OCI-LY7 (cell line): ENCODE measurements at regions not wholly inside any gene's neighbourhood (a gene's known extent, or its start where the extent isn't known, plus 50 kb on each side); places are given as distances from the start of the nearest gene placed in this dataset.

Source experiments
- BruUV-seq: library from RNA; stranded (reverse); fragments of 400-500 nt; replicated peaks from 2 replicates; lab custom pipeline; 2021; lab: Mats Ljungman, UMichigan
- CTCF ChIA-PET: fragments of 300-600 bp; sonication (Branson Sonifier 250); formaldehyde crosslinking; loops from one replicate; lab custom pipeline; 2022; ENCODE audit warnings: antibody characterized with exemption; ENCODE audit not compliant: unreplicated experiment; lab: Charles Lee
- POLR2A ChIA-PET: fragments of 300-600 bp; sonication (Branson Sonifier 250); formaldehyde crosslinking; loops from one replicate; lab custom pipeline; 2022; ENCODE audit warnings: antibody characterized with exemption; lab: Charles Lee
- DNase-seq: peaks from one replicate; pipeline ENCODE4 v3.0.0-alpha.2; 2015; ENCODE audit warnings: low spot score
- H2AFZ ChIP-seq: fragments of 200-600 bp; sonication (generic), shearing (Covaris generic); 2 replicates; pipeline ENCODE4 v1.6.1; 2014; ENCODE audit warnings: mild to moderate bottlenecking, antibody characterized with exemption, low read length, moderate library complexity
- H3K27ac ChIP-seq: fragments of 200-600 bp; sonication (generic); 2 replicates; pipeline ENCODE4 v1.5.1; 2014; ENCODE audit warnings: mixed run types, low read depth, mild to moderate bottlenecking, moderate library complexity, low read length, inconsistent platforms; ENCODE audit not compliant: poor library complexity, severe bottlenecking
- H3K36me3 ChIP-seq: fragments of 200-600 bp; sonication (generic); 2 replicates; pipeline ENCODE4 v1.6.1; 2014; ENCODE audit warnings: mild to moderate bottlenecking, antibody characterized with exemption, low read length, moderate library complexity, mixed read lengths; ENCODE audit not compliant: insufficient read depth
- H3K4me1 ChIP-seq: fragments of 200-600 bp; sonication (generic); 2 replicates; pipeline ENCODE4 v1.5.1; 2014; ENCODE audit warnings: mild to moderate bottlenecking, low read length; ENCODE audit not compliant: insufficient read depth, poor library complexity, severe bottlenecking
- H3K4me2 ChIP-seq: fragments of 200-600 bp; sonication (generic); 2 replicates; pipeline ENCODE4 v1.6.1; 2014; ENCODE audit warnings: mild to moderate bottlenecking, low read length
- H3K4me3 ChIP-seq: fragments of 200-600 bp; sonication (generic); 2 replicates; pipeline ENCODE4 v1.5.1; 2014; ENCODE audit warnings: mild to moderate bottlenecking, low read depth, low read length; ENCODE audit not compliant: poor library complexity, severe bottlenecking
- H3K79me2 ChIP-seq: fragments of 200-600 bp; sonication (generic); 2 replicates; pipeline ENCODE4 v1.6.1; 2016; ENCODE audit warnings: low read depth, mild to moderate bottlenecking, low read length, moderate library complexity, mixed read lengths; ENCODE audit not compliant: insufficient read depth
- H3K9me2 ChIP-seq: fragments of 200-600 bp; sonication (generic); 2 replicates; pipeline ENCODE4 v1.6.1; 2016; ENCODE audit warnings: mild to moderate bottlenecking, low read length, mixed read lengths; ENCODE audit not compliant: insufficient read depth
- H3K9me3 ChIP-seq: fragments of 200-600 bp; sonication (generic); 2 replicates; pipeline ENCODE4 v1.6.1; 2014; ENCODE audit warnings: mild to moderate bottlenecking, mixed run types, low read length, mixed read lengths
- H4K20me1 ChIP-seq: fragments of 200-600 bp; sonication (generic); 2 replicates; pipeline ENCODE4 v1.6.1; 2014; ENCODE audit warnings: mild to moderate bottlenecking, antibody characterized with exemption, low read length, moderate library complexity, mixed read lengths; ENCODE audit not compliant: insufficient read depth
- EZH2phosphoT487 ChIP-seq: fragments of 200-600 bp; sonication (generic); IDR thresholded peaks from 2 replicates; pipeline ENCODE4 v1.6.1; 2018; ENCODE audit warnings: low read depth, borderline replicate concordance, mild to moderate bottlenecking, mixed run types, antibody characterized with exemption, low read length, moderate library complexity, mixed read lengths
- intact Hi-C: fragments of 100-400 bp; cut with micrococcal nuclease; formaldehyde crosslinking; loops from one replicate; pipeline ENCODE4 v1.10.0; 2022; ENCODE audit not compliant: unreplicated experiment
- TF ChIP-seq, protein P1 (sequence below): fragments of 200-600 bp; sonication (generic); conservative IDR thresholded peaks from 2 replicates; pipeline ENCODE4 v1.5.1; 2014; ENCODE audit warnings: mild to moderate bottlenecking, antibody characterized with exemption, low read length, moderate library complexity, mixed read lengths

DNA sequence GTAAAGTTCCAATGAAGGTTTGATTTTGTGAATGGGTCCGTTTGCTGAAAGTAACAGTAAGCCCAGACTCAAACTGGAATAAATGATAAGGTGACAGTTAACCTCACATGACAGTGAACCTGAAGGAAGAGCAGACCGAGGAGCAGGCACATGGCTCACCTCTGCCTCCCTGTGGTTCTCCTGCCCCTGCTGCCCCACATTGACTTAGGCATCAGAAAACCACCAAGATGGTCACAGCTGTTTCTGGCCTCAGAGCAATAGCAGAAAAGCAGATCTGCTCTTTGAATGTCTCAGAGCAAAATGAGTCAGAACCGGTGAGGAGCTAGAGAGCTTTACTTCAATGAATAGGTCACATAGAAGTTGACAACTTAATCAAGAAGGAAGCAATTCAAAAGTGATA lies 487.6 kb downstream of the METTL4 start:
- intact Hi-C loops = no loop called here
- no peaks in the 10 kb centered on the region for H3K9me2 ChIP-seq
- ChIA-PET CTCF (no interaction called here), POLR2A (no interaction called here)
- no peaks in the 10 kb centered on the region for H3K9me3 ChIP-seq
- no peak for TF ChIP-seq EZH2phosphoT487
- TF ChIP-seq, protein P1, sequence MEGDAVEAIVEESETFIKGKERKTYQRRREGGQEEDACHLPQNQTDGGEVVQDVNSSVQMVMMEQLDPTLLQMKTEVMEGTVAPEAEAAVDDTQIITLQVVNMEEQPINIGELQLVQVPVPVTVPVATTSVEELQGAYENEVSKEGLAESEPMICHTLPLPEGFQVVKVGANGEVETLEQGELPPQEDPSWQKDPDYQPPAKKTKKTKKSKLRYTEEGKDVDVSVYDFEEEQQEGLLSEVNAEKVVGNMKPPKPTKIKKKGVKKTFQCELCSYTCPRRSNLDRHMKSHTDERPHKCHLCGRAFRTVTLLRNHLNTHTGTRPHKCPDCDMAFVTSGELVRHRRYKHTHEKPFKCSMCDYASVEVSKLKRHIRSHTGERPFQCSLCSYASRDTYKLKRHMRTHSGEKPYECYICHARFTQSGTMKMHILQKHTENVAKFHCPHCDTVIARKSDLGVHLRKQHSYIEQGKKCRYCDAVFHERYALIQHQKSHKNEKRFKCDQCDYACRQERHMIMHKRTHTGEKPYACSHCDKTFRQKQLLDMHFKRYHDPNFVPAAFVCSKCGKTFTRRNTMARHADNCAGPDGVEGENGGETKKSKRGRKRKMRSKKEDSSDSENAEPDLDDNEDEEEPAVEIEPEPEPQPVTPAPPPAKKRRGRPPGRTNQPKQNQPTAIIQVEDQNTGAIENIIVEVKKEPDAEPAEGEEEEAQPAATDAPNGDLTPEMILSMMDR = peak; percentile 64
- H3K4me1 ChIP-seq = no peaks in the 10 kb centered on the region
- H4K20me1 ChIP-seq = no peaks in the 10 kb centered on the region
- BruUV-seq = no TSS peak
- no peak overlapping the region for H3K27ac ChIP-seq
- no peak overlapping the region for H3K4me3 ChIP-seq
- H3K79me2 ChIP-seq = no peaks in the 10 kb centered on the region
- H3K4me2 ChIP-seq = no peak overlapping the region
- DNase-seq = peak; percentile 15
- no peaks in the 10 kb centered on the region for H3K36me3 ChIP-seq
- H2AFZ ChIP-seq = no peak overlapping the region

DNA sequence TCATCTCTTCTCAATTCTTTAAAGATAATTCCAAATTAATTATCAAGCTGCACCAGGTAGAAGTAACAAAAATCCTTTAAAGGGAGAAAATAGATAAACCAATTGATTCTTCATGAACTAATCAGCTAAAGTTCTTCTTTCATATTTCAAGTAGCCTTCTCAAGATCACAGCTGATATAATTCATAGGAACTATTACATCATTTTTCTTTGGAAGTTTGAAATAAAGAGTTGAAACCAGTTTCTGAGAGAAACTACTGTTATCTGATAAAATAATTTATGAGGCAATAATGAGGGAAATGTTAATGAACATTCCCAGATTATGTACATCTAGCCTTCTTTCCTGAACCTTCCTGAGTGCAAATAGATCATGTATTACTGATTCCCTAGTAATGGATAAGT lies 484.9 kb downstream of the METTL4 start:
- no peak for DNase-seq
- ChIA-PET POLR2A (no interaction called here), CTCF (no interaction called here)
- BruUV-seq = no TSS peak
- no peaks in the 10 kb centered on the region for H3K4me1 ChIP-seq
- no peaks in the 10 kb centered on the region for H3K9me2 ChIP-seq
- no peaks in the 10 kb centered on the region for H3K36me3 ChIP-seq
- no peaks in the 10 kb centered on the region for H4K20me1 ChIP-seq
- intact Hi-C loops = no loop called here
- no peak overlapping the region for H3K4me3 ChIP-seq
- H3K79me2 ChIP-seq = no peaks in the 10 kb centered on the region
- H3K9me3 ChIP-seq = no peaks in the 10 kb centered on the region
- H3K27ac ChIP-seq = no peak overlapping the region
- no peak overlapping the region for H2AFZ ChIP-seq
- no peak overlapping the region for H3K4me2 ChIP-seq
- TF ChIP-seq, protein P1 = no peak

DNA sequence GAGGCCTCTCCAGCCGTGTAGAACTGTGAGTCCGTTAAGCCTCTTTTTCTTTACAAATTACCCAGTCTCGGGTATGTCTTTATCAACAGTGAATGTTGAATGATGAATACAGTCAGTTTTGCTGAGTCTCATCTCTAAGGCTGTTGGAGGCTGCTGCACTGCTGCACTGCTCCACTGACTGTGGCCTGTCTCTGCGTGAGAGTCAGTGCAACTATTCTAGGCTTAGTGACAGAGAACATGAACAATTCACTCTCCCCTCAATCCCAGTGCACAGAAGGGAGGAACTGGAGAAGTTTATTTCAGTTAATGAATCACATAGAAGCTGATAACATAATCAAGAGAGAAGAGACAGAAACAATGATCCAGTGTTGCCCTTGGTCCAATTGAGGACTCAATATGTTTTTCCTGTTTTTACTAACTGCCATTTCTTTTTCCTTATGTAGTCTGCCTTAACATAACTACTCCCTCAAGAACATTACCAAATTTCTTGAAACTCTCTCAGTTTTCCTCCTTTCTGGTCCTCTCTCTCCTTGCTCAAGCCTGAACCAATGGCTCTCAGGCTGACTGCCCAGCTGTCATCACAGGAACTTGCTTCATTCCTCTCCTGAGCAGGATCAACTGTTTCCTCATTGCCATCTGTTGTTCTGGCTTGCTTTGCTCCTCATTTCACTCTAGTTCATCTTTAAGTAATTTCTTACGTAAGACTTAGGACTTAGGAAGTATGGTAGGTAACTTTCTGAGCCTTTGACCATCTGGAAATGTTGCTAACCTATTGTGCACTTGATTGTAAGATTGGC lies 483.2 kb downstream of the METTL4 start:
- Histone ChIP-seq H3K79me2 (no peaks in the 10 kb centered on the region), H2AFZ (no peak overlapping the region), H4K20me1 (no peaks in the 10 kb centered on the region), H3K4me2 (no peak overlapping the region), H3K27ac (no peak overlapping the region), H3K9me2 (no peaks in the 10 kb centered on the region), H3K4me1 (no peaks in the 10 kb centered on the region), H3K9me3 (no peaks in the 10 kb centered on the region), H3K36me3 (no peaks in the 10 kb centered on the region), H3K4me3 (no peak overlapping the region)
- no peak for DNase-seq
- TF ChIP-seq, protein P1 = no peak
- no peak for TF ChIP-seq EZH2phosphoT487
- intact Hi-C loops = no loop called here
- POLR2A ChIA-PET = no interaction called here
- no TSS peak for BruUV-seq
- CTCF ChIA-PET = no interaction called here
